ENCODE measurements at regions not wholly inside any gene's neighbourhood (a gene's known extent, or its start where the extent isn't known, plus 50 kb on each side); places are given as distances from the start of the nearest gene placed in this dataset.

DNA sequence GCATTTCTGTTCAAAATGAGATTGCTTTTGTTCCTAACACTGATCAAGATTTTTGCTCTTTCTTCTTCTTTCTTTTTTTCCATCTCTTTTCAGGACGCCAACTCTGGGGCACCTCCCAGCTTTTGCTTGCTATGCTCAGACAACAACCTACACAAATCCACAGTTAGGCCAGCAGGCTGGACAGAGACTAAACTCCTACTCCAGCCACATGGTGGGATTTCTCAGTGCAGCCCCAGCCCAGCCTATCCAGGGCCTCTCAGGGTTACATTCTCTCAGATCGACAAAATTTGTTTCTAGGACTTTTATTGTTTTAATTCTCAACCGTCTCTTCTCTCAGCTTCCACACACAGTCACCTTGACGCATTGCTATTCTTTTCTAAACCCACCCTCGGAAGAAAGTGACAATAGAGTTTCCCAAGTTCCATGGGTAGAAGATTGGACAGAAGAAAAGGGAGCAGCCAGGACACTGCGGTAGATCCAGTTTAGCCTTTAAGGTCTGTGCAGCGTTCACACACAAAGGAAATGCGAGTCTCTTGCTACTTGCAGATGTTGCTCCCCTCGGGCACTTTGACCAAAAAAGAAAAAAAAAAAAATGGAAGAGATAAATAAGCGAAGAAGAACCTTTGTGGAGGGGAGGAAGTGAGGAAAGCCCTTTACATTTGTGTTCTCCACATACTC is 588.6 kb upstream of the GRAMD2B start:
- TF ChIP-seq, protein P1, sequence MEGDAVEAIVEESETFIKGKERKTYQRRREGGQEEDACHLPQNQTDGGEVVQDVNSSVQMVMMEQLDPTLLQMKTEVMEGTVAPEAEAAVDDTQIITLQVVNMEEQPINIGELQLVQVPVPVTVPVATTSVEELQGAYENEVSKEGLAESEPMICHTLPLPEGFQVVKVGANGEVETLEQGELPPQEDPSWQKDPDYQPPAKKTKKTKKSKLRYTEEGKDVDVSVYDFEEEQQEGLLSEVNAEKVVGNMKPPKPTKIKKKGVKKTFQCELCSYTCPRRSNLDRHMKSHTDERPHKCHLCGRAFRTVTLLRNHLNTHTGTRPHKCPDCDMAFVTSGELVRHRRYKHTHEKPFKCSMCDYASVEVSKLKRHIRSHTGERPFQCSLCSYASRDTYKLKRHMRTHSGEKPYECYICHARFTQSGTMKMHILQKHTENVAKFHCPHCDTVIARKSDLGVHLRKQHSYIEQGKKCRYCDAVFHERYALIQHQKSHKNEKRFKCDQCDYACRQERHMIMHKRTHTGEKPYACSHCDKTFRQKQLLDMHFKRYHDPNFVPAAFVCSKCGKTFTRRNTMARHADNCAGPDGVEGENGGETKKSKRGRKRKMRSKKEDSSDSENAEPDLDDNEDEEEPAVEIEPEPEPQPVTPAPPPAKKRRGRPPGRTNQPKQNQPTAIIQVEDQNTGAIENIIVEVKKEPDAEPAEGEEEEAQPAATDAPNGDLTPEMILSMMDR (IDR thresholded peaks at IDR 0.05), result no peak
- TF ChIP-seq POLR2A (IDR thresholded peaks at IDR 0.05), result no peak
- TF ChIP-seq POLR2AphosphoS5 (IDR thresholded peaks at IDR 0.05), result no peak
- TF ChIP-seq EP300 (IDR thresholded peaks at IDR 0.05; ENCODE audit: low read depth), result no peak
